H1 (cell line): ENCODE measurements at regions not wholly inside any gene's neighbourhood (a gene's known extent, or its start where the extent isn't known, plus 50 kb on each side); places are given as distances from the start of the nearest gene placed in this dataset.

Experiments
- CTCF ChIA-PET: fragments of 300-600 bp; sonication (Branson Sonifier 250); formaldehyde crosslinking; loops from one replicate; lab custom pipeline; 2021; ENCODE audit not compliant: partially characterized antibody; lab: Charles Lee
- POLR2A ChIA-PET: fragments of 300-600 bp; sonication (Branson Sonifier 250); formaldehyde crosslinking; loops from one replicate; lab custom pipeline; 2021; ENCODE audit warnings: inconsistent platforms; ENCODE audit not compliant: partially characterized antibody; lab: Charles Lee
- DNase-seq, 2 experiments: peaks; one replicate each; pipeline versions ENCODE4 v3.0.0 to v3.0.0-alpha.2; 2010 to 2022; ENCODE audit warnings: low spot score in 2 of 2, low read depth in 1 of 2, mixed read lengths in 1 of 2
- FAIRE-seq: peaks from 2 replicates; lab custom pipeline; 2011; peaks lifted over from hg19 to GRCh38; lab: Jason Lieb, UNC
- H2AFZ ChIP-seq: 2 replicates; pipeline ENCODE4 v1.8.1; 2012; ENCODE audit warnings: low read length, inconsistent platforms
- H2AK5ac ChIP-seq: 2 replicates; pipeline ENCODE4 v1.6.1; 2013; ENCODE audit warnings: low read depth, low read length
- H2BK120ac ChIP-seq: replicated peaks from 2 replicates; pipeline ENCODE3; 2013; ENCODE audit warnings: low read depth, low read length, inconsistent platforms
- H2BK12ac ChIP-seq: 2 replicates; pipeline ENCODE4 v1.6.1; 2013; ENCODE audit warnings: low read depth, low read length
- H2BK15ac ChIP-seq: 2 replicates; pipeline ENCODE4 v1.6.1; 2013; ENCODE audit warnings: low read length
- H2BK20ac ChIP-seq: 2 replicates; pipeline ENCODE4 v1.6.1; 2013; ENCODE audit warnings: low read length
- H2BK5ac ChIP-seq: 2 replicates; pipeline ENCODE4 v1.6.1; 2013; ENCODE audit warnings: low read depth, low read length
- H3K14ac ChIP-seq: 2 replicates; pipeline ENCODE4 v1.6.1; 2013; ENCODE audit warnings: inconsistent platforms; ENCODE audit not compliant: insufficient read length
- H3K18ac ChIP-seq: 2 replicates; pipeline ENCODE4 v1.6.1; 2013; ENCODE audit warnings: low read length; ENCODE audit errors: extremely low read depth
- H3K23ac ChIP-seq: 2 replicates; pipeline ENCODE4 v1.6.1; 2013; ENCODE audit warnings: inconsistent platforms; ENCODE audit not compliant: insufficient read length
- H3K23me2 ChIP-seq: 2 replicates; pipeline ENCODE4 v1.6.1; 2013; ENCODE audit warnings: low read depth, low read length
- H3K27ac ChIP-seq: 2 replicates; pipeline ENCODE4 v1.6.1; 2011; ENCODE audit warnings: low read depth, low read length, inconsistent platforms
- H3K27me3 ChIP-seq, 4 experiments: replicated peaks in 1 of 4; 1 replicate in 1 of 4; 2 replicates in 3 of 4; pipeline versions ENCODE4 v1.6.1 to v1.8.1; 2011 to 2013; ENCODE audit warnings: low read length in 3 of 4, mild to moderate bottlenecking in 3 of 4, inconsistent platforms in 2 of 4, mixed read lengths in 2 of 4, moderate library complexity in 1 of 4; ENCODE audit not compliant: control insufficient read depth in 3 of 4, insufficient read depth in 3 of 4; ENCODE audit errors: extremely low read depth in 1 of 4
- H3K36me3 ChIP-seq, 4 experiments: 2 replicates each; pipeline versions ENCODE4 v1.6.1 to v1.8.1; 2011 to 2013; ENCODE audit warnings: mild to moderate bottlenecking in 4 of 4, low read length in 3 of 4, moderate library complexity in 2 of 4, control low read depth in 1 of 4, inconsistent platforms in 1 of 4; ENCODE audit not compliant: insufficient read depth in 4 of 4, control insufficient read depth in 2 of 4
- H3K4ac ChIP-seq: replicated peaks from 2 replicates; pipeline ENCODE3; 2013; ENCODE audit warnings: low read length, low read depth, mixed read lengths, inconsistent platforms; ENCODE audit not compliant: insufficient read length
- H3K4me1 ChIP-seq, 4 experiments: replicated peaks in 1 of 4; 1 replicate in 1 of 4; 2 replicates in 3 of 4; pipeline versions ENCODE4 v1.6.1 to v1.8.1; 2011 to 2013; ENCODE audit warnings: low read length in 3 of 4, inconsistent platforms in 2 of 4, mixed read lengths in 1 of 4; ENCODE audit not compliant: insufficient read depth in 4 of 4, control insufficient read depth in 3 of 4
- H3K4me2 ChIP-seq, 2 experiments: 2 replicates each; pipeline versions ENCODE4 v1.6.1 to v1.8.1; 2011 to 2013; ENCODE audit warnings: low read depth in 2 of 2, low read length in 2 of 2, control low read depth in 1 of 2, inconsistent platforms in 1 of 2, mild to moderate bottlenecking in 1 of 2; ENCODE audit not compliant: insufficient read depth in 1 of 2
- H3K4me3 ChIP-seq, 4 experiments: fragments of 200-600, 300-600 bp in 1 of 4; sonication (generic), shearing (Covaris generic), sonication (Bioruptor Twin) in 1 of 4; 2 replicates each; pipeline versions ENCODE4 v1.5.1 to v1.8.1; 2011 to 2016; ENCODE audit warnings: low read length in 4 of 4, low read depth in 3 of 4, control low read depth in 2 of 4, inconsistent platforms in 2 of 4, mild to moderate bottlenecking in 2 of 4, mixed read lengths in 1 of 4, moderate library complexity in 1 of 4; ENCODE audit not compliant: insufficient read depth in 2 of 4; ENCODE audit errors: extremely low read depth in 1 of 4
- H3K56ac ChIP-seq: replicated peaks from 2 replicates; pipeline ENCODE3; 2013; ENCODE audit warnings: low read depth, mild to moderate bottlenecking, mixed read lengths, low read length, inconsistent platforms; ENCODE audit not compliant: insufficient read length
- H3K79me1 ChIP-seq: 2 replicates; pipeline ENCODE4 v1.6.1; 2013; ENCODE audit warnings: low read depth, low read length, control low read depth
- H3K79me2 ChIP-seq, 2 experiments: 2 replicates each; pipeline versions ENCODE4 v1.6.1 to v1.8.1; 2012 to 2013; ENCODE audit warnings: low read length in 2 of 2, mild to moderate bottlenecking in 2 of 2, inconsistent platforms in 1 of 2; ENCODE audit not compliant: insufficient read depth in 2 of 2, control insufficient read depth in 1 of 2
- H3K9ac ChIP-seq, 4 experiments: replicated peaks in 1 of 4; 1 replicate in 1 of 4; 2 replicates in 3 of 4; pipeline versions ENCODE4 v1.6.1 to v1.8.1; 2011 to 2013; ENCODE audit warnings: low read depth in 3 of 4, low read length in 3 of 4, control low read depth in 2 of 4, mild to moderate bottlenecking in 2 of 4, moderate library complexity in 2 of 4, inconsistent platforms in 1 of 4; ENCODE audit errors: extremely low read depth in 1 of 4
- H3K9me3 ChIP-seq, 2 experiments: 2 replicates each; pipeline versions ENCODE4 v1.6.1 to v1.8.1; 2012 to 2013; ENCODE audit warnings: mild to moderate bottlenecking in 2 of 2, moderate library complexity in 2 of 2, control low read depth in 1 of 2, inconsistent platforms in 1 of 2, low read depth in 1 of 2, low read length in 1 of 2, mixed read lengths in 1 of 2; ENCODE audit not compliant: insufficient read depth in 2 of 2
- H4K20me1 ChIP-seq, 2 experiments: replicated peaks in 1 of 2; 2 replicates each; pipeline versions ENCODE3 to v1.8.1; 2011 to 2013; ENCODE audit warnings: inconsistent platforms in 2 of 2, low read length in 2 of 2, mild to moderate bottlenecking in 1 of 2; ENCODE audit not compliant: insufficient read depth in 2 of 2, control insufficient read depth in 1 of 2
- H4K5ac ChIP-seq: 2 replicates; pipeline ENCODE4 v1.6.1; 2013; ENCODE audit warnings: low read length, low read depth, mixed read lengths, inconsistent platforms; ENCODE audit not compliant: insufficient read length
- H4K8ac ChIP-seq: 2 replicates; pipeline ENCODE4 v1.8.0; 2013; ENCODE audit warnings: mild to moderate bottlenecking, moderate library complexity, low read length, inconsistent platforms; ENCODE audit not compliant: insufficient read depth; ENCODE audit errors: extremely low read depth
- H4K91ac ChIP-seq: replicated peaks from 2 replicates; pipeline ENCODE3; 2013; ENCODE audit warnings: low read length, mixed read lengths, inconsistent platforms; ENCODE audit not compliant: insufficient read length
- ASH2L ChIP-seq: fragments of 200-600, 300-600 bp; sonication (generic); IDR thresholded peaks from one replicate; pipeline ENCODE4 v1.7.1; 2017; ENCODE audit warnings: low read length
- ATF3 ChIP-seq: IDR thresholded peaks from 2 replicates; pipeline ENCODE4 v1.6.1; 2011; ENCODE audit warnings: low read depth, mild to moderate bottlenecking, low read length; ENCODE audit not compliant: insufficient read depth
- BCL11A ChIP-seq, 2 experiments: IDR thresholded peaks; one replicate each; pipeline ENCODE4 v1.6.1; 2011; ENCODE audit warnings: low read depth in 2 of 2, low read length in 2 of 2, mild to moderate bottlenecking in 2 of 2
- CREB1 ChIP-seq: IDR thresholded peaks from 2 replicates; pipeline ENCODE4 v1.6.1; 2012; ENCODE audit warnings: inconsistent platforms
- CTCF ChIP-seq, 3 experiments: IDR thresholded peaks; 1 replicate in 2 of 3; 2 replicates in 1 of 3; pipeline versions ENCODE4 v1.5.1 to v1.6.1; 2011; ENCODE audit warnings: low read length in 3 of 3, mild to moderate bottlenecking in 3 of 3, inconsistent platforms in 2 of 3, low read depth in 1 of 3, moderate library complexity in 1 of 3; ENCODE audit not compliant: insufficient read depth in 1 of 3; ENCODE audit errors: control extremely low read depth in 1 of 3
- KDM4A ChIP-seq: IDR thresholded peaks from one replicate; pipeline ENCODE4 v1.7.1; 2012; ENCODE audit warnings: low read depth, mild to moderate bottlenecking, moderate library complexity, low read length, inconsistent platforms; ENCODE audit not compliant: severe bottlenecking
- MAFK ChIP-seq: IDR thresholded peaks from 2 replicates; pipeline ENCODE4 v1.6.1; 2012; ENCODE audit warnings: low read depth, mild to moderate bottlenecking, improper control_type of control experiment, low read length
- PHF8 ChIP-seq: fragments of 200-600 bp; sonication (generic); conservative IDR thresholded peaks from 2 replicates; pipeline ENCODE4 v1.7.1; 2012; ENCODE audit warnings: low read depth, mild to moderate bottlenecking, inconsistent platforms, low read length, moderate library complexity
- POU5F1 ChIP-seq: IDR thresholded peaks from 2 replicates; pipeline ENCODE4 v1.6.1; 2011; ENCODE audit warnings: low read depth, mild to moderate bottlenecking, low read length, moderate library complexity
- RAD21 ChIP-seq, 2 experiments: IDR thresholded peaks in 1 of 2; conservative IDR thresholded peaks in 1 of 2; 2 replicates each; pipeline ENCODE4 v1.6.1; 2011; ENCODE audit warnings: low read depth in 2 of 2, low read length in 2 of 2, improper control_type of control experiment in 1 of 2, inconsistent platforms in 1 of 2, mild to moderate bottlenecking in 1 of 2, moderate library complexity in 1 of 2
- SP4 ChIP-seq: IDR thresholded peaks from 2 replicates; pipeline ENCODE4 v1.6.1; 2012; ENCODE audit warnings: low read length, inconsistent platforms
- TCF12 ChIP-seq: IDR thresholded peaks from 2 replicates; pipeline ENCODE4 v1.6.1; 2011; ENCODE audit warnings: low read depth, mild to moderate bottlenecking, low read length
- whole genome bisulfite sequencing, 2 experiments: shearing (Covaris generic) in 1 of 2; methylation state at CpG; one replicate each; pipeline versions ENCODE4 v1.1.6 to v1.1.7; 2013 to 2015; ENCODE audit warnings: low lambda C conversion rate in 2 of 2, mixed read lengths in 2 of 2, inconsistent platforms in 1 of 2, low coverage in 1 of 2, missing lambda C conversion rate in 1 of 2; ENCODE audit not compliant: insufficient replicate concordance in 2 of 2, insufficient coverage in 1 of 2, insufficient read length in 1 of 2; ENCODE audit errors: extremely low coverage in 1 of 2, missing lambda C conversion rate in 1 of 2; 5-methylcytosine and 5-hydroxymethylcytosine counted together

- Histone ChIP-seq H2BK120ac (no peak overlapping the region), H2BK20ac (no peak overlapping the region), H2BK12ac (no peak overlapping the region), H3K23ac (no peak overlapping the region), H4K5ac (no peak overlapping the region), H3K36me3 (no peaks in the 10 kb centered on the region), H3K9me3 (peaks cover 2 to 11% of the 10 kb centered on the region in 2 experiments), H4K20me1 (no peaks in the 10 kb centered on the region), H3K18ac (no peak overlapping the region), H3K79me2 (no peaks in the 10 kb centered on the region), H2AFZ (no peak overlapping the region), H3K4ac (no peak overlapping the region), H4K91ac (no peak overlapping the region), H3K27ac (no peak overlapping the region), H3K14ac (no peak overlapping the region), H3K9ac (no peak overlapping the region), H3K23me2 (no peaks in the 10 kb centered on the region), H4K8ac (no peak overlapping the region), H3K56ac (no peak overlapping the region), H3K79me1 (no peaks in the 10 kb centered on the region), H3K4me1 (peaks cover 0 to 5% (median 0%) of the 10 kb centered on the region in 4 experiments; a peak in 1 of 7 replicates), H3K4me2 (no peak overlapping the region), H2BK5ac (no peak overlapping the region), H3K4me3 (no peak overlapping the region), H3K27me3 (no peaks in the 10 kb centered on the region), H2AK5ac (no peak overlapping the region), H2BK15ac (no peak overlapping the region)
- WGBS, 2 experiments: 88% methylated on average over 7 of the region's 7 CpGs; no CpG with 5 or more reads in 1 of the 2 experiments
- ChIA-PET POLR2A (no interaction called here), CTCF (no interaction called here)
- no peak for DNase-seq
- no peak for FAIRE-seq
- TF ChIP-seq MAFK (no peak), CREB1 (no peak), PHF8 (no peak), ASH2L (no peak), POU5F1 (no peak), SP4 (no peak), RAD21 (IDR thresholded peaks at IDR 0.05 in 1 of 2, conservative IDR thresholded peaks at IDR 0.05 in 1 of 2; ENCODE audit: low read depth in 2 of 2, low read length in 2 of 2) (no peak), BCL11A (IDR thresholded peaks at IDR 0.05; ENCODE audit: low read depth in 2 of 2, low read length in 2 of 2) (no peak), ATF3 (no peak), KDM4A (no peak), TCF12 (no peak), CTCF (IDR thresholded peaks at IDR 0.05; ENCODE audit: control extremely low read depth in 1 of 3, insufficient read depth in 1 of 3, low read depth in 1 of 3, low read length in 3 of 3) (no peak)
Measured at GRCh38 chr14:83734431-83734830, 1795.5 kb upstream of the FLRT2 start.
